KMS-11 (cell line): ENCODE measurements at regions not wholly inside any gene's neighbourhood (a gene's known extent, or its start where the extent isn't known, plus 50 kb on each side); places are given as distances from the start of the nearest gene placed in this dataset.
"Not testable (repeated sequence)": the region's sequence is repeated elsewhere in the genome, so short reads cannot be mapped to it uniquely, and the experiment has no call there.

Experiments used
- H2AFZ ChIP-seq: fragments of 200-600 bp; sonication (generic); 2 replicates; pipeline ENCODE4 v1.6.1; 2016; ENCODE audit warnings: antibody characterized with exemption, mixed run types, low read depth
- H3K27ac ChIP-seq: fragments of 200-600 bp; sonication (generic); 2 replicates; pipeline ENCODE4 v1.6.1; 2016; ENCODE audit warnings: mild to moderate bottlenecking, mixed run types
- H3K27me3 ChIP-seq: fragments of 200-600 bp; sonication (generic); 2 replicates; pipeline ENCODE4 v1.6.1; 2017; ENCODE audit warnings: mild to moderate bottlenecking, low read depth, mixed run types, moderate library complexity; ENCODE audit not compliant: insufficient read depth
- H3K36me3 ChIP-seq: fragments of 200-600 bp; sonication (generic); 2 replicates; pipeline ENCODE4 v1.6.1; 2017; ENCODE audit warnings: mild to moderate bottlenecking, mixed run types; ENCODE audit not compliant: insufficient read depth
- H3K4me1 ChIP-seq: fragments of 200-600 bp; sonication (generic); 2 replicates; pipeline ENCODE4 v1.6.1; 2016; ENCODE audit warnings: mild to moderate bottlenecking, low read depth, mixed run types; ENCODE audit not compliant: poor library complexity, severe bottlenecking
- H3K4me2 ChIP-seq: fragments of 200-600 bp; sonication (generic); 2 replicates; pipeline ENCODE4 v1.7.0; 2016; ENCODE audit warnings: mild to moderate bottlenecking, mixed run types
- H3K4me3 ChIP-seq: fragments of 200-600 bp; sonication (generic); IDR thresholded peaks from 2 replicates; pipeline ENCODE4 v1.6.1; 2017; ENCODE audit warnings: low read depth, low read length, mixed read lengths; ENCODE audit not compliant: insufficient read depth
- H3K79me2 ChIP-seq: fragments of 200-600 bp; sonication (generic); 2 replicates; pipeline ENCODE4 v1.6.1; 2016; ENCODE audit warnings: low read depth, mixed run types; ENCODE audit not compliant: insufficient read depth
- H3K9ac ChIP-seq: fragments of 200-600 bp; sonication (generic); 2 replicates; pipeline ENCODE4 v1.6.1; 2016; ENCODE audit warnings: mild to moderate bottlenecking, mixed run types
- H4K20me1 ChIP-seq: fragments of 200-600 bp; sonication (generic); 2 replicates; pipeline ENCODE4 v1.6.1; 2016; ENCODE audit warnings: mild to moderate bottlenecking, mixed run types; ENCODE audit not compliant: insufficient read depth
- CTCF ChIP-seq: fragments of 200-600 bp; sonication (generic); conservative IDR thresholded peaks from 2 replicates; pipeline ENCODE4 v1.6.1; 2017; ENCODE audit warnings: low read depth, mild to moderate bottlenecking, antibody characterized with exemption, low read length, moderate library complexity, mixed read lengths

GRCh38 chr7:359226-359765 is 69.3 kb downstream of the FOXL3 start:
- Histone ChIP-seq H3K27me3 (peaks cover 42% of the 10 kb centered on the region), H2AFZ (no peak overlapping the region), H3K4me2 (no peak overlapping the region), H3K4me3 (no peak overlapping the region), H3K79me2 (no peaks in the 10 kb centered on the region), H3K9ac (no peak overlapping the region), H3K4me1 (no peaks in the 10 kb centered on the region), H3K27ac (no peak overlapping the region), H3K36me3 (no peaks in the 10 kb centered on the region), H4K20me1 (no peaks in the 10 kb centered on the region)
- TF ChIP-seq CTCF, result no peak

- Histone ChIP-seq H3K27ac (no peak overlapping the region), H3K9ac (no peak overlapping the region), H3K4me2 (no peak overlapping the region), H3K27me3 (peaks cover 48% of the 10 kb centered on the region), H3K79me2 (no peaks in the 10 kb centered on the region), H4K20me1 (no peaks in the 10 kb centered on the region), H3K4me1 (no peaks in the 10 kb centered on the region), H3K36me3 (no peaks in the 10 kb centered on the region), H2AFZ (no peak overlapping the region), H3K4me3 (no peak overlapping the region)
- TF ChIP-seq CTCF, result no peak
Observed at GRCh38 chr7:359766-360361, 69.9 kb downstream of the FOXL3 start.

- Histone ChIP-seq H3K4me3 (no peak overlapping the region), H4K20me1 (no peaks in the 10 kb centered on the region), H3K27ac (no peak overlapping the region), H3K9ac (no peak overlapping the region), H3K4me2 (no peak overlapping the region), H3K27me3 (peaks cover 54% of the 10 kb centered on the region), H3K36me3 (no peaks in the 10 kb centered on the region), H3K4me1 (no peaks in the 10 kb centered on the region), H3K79me2 (no peaks in the 10 kb centered on the region), H2AFZ (no peak overlapping the region)
- no peak for TF ChIP-seq CTCF
Observed at GRCh38 chr7:360454-361100, 70.6 kb downstream of the FOXL3 start.

GRCh38 chr7:361182-361581 is 71.2 kb downstream of the FOXL3 start:
- H3K4me1 ChIP-seq, H2AFZ ChIP-seq, H3K4me3 ChIP-seq, H4K20me1 ChIP-seq, H3K36me3 ChIP-seq, H3K79me2 ChIP-seq, H3K27ac ChIP-seq, H3K4me2 ChIP-seq, H3K9ac ChIP-seq: not testable (repeated sequence)
- H3K27me3 ChIP-seq, result peaks cover 56% of the 10 kb centered on the region
